ENCODE measurements at regions not wholly inside any gene's neighbourhood (a gene's known extent, or its start where the extent isn't known, plus 50 kb on each side); places are given as distances from the start of the nearest gene placed in this dataset.

DNA sequence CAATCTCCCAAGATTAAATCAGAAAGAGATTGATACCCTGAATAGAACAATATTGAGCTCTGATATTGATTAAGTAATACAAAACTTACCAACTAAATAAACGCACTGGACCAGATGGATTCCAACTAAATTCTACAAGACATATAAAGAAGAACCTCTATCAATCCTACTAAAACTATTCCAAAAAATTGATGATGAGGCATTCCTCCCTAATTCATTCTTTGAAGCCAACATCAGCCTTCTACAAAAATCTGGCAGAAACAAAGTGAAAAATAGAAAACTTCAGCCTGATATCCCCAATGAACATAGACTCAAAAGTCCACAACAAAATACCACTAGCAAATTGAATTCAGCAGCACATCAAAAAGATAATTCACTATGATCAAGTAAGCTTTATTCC lies 695.5 kb downstream of the NYAP2 start:
- H3K27me3 ChIP-seq (ENCODE audit: insufficient read depth, poor library complexity, severe bottlenecking): no peaks in the 10 kb centered on the region

DNA sequence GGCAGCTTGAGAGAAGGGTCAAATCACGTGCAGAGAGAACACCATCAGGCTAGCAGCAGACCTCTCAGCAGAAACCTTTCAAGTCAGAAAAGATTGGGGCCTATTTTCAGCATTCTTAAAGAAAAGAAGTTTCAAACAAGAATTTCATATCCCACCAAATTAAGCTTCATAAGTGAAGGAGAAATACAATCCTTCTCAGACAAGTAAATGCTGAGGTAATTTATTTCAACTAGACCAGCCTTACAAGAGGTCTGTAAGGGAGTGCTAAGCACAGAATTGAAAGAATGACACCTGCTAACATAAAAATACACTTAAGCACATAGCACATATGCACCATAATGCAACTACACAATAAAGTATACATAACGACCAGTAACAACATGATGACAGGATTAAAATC lies 693.9 kb downstream of the NYAP2 start:
- H3K27ac ChIP-seq (replicated peaks): no peak overlapping the region
- no peaks in the 10 kb centered on the region for H3K27me3 ChIP-seq (ENCODE audit: insufficient read depth, poor library complexity, severe bottlenecking)
- H3K4me3 ChIP-seq (replicated peaks; ENCODE audit: insufficient read depth, low read length): no peak overlapping the region
- TF ChIP-seq SPI1 (IDR thresholded peaks at IDR 0.05; ENCODE audit: borderline replicate concordance, low read depth) (no peak), REST (IDR thresholded peaks at IDR 0.05; ENCODE audit: insufficient replicate concordance, low read depth) (no peak), GABPA (IDR thresholded peaks at IDR 0.05; ENCODE audit: low read depth) (no peak), POLR2AphosphoS5 (IDR thresholded peaks at IDR 0.05; ENCODE audit: low read depth) (no peak)
- TF ChIP-seq, protein P1, sequence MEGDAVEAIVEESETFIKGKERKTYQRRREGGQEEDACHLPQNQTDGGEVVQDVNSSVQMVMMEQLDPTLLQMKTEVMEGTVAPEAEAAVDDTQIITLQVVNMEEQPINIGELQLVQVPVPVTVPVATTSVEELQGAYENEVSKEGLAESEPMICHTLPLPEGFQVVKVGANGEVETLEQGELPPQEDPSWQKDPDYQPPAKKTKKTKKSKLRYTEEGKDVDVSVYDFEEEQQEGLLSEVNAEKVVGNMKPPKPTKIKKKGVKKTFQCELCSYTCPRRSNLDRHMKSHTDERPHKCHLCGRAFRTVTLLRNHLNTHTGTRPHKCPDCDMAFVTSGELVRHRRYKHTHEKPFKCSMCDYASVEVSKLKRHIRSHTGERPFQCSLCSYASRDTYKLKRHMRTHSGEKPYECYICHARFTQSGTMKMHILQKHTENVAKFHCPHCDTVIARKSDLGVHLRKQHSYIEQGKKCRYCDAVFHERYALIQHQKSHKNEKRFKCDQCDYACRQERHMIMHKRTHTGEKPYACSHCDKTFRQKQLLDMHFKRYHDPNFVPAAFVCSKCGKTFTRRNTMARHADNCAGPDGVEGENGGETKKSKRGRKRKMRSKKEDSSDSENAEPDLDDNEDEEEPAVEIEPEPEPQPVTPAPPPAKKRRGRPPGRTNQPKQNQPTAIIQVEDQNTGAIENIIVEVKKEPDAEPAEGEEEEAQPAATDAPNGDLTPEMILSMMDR (IDR thresholded peaks at IDR 0.05; ENCODE audit: insufficient read depth, low read length): no peak
- DNase-seq (ENCODE audit: low read depth in 1 of 2, low spot score in 1 of 2): no peak

More for the DNA sequence above, 695.5 kb downstream of the NYAP2 start:
- Histone ChIP-seq H3K4me3 (replicated peaks; ENCODE audit: insufficient read depth, low read length) (no peak overlapping the region), H3K27ac (replicated peaks) (no peak overlapping the region)
- TF ChIP-seq REST (IDR thresholded peaks at IDR 0.05; ENCODE audit: insufficient replicate concordance, low read depth): no peak
- TF ChIP-seq, protein P1 (IDR thresholded peaks at IDR 0.05; ENCODE audit: insufficient read depth, low read length): no peak
- no peak for DNase-seq (ENCODE audit: low read depth in 1 of 2, low spot score in 1 of 2)

DNA sequence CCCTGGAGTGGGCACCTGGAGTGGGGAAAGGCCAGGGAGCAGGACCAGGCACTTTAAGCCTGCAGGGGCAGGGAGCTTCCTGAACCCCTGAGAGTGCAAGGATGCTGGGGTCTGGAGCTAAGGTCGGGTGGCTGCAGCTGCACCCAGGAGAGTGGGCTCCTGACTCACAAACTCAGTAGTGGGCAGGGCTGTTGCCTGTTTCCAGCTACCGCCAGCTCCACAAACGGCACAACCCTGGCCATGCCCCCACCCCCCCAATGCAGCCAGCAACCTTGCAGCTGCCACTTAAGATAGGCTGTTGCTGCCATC lies 688.8 kb downstream of the NYAP2 start:
- Histone ChIP-seq H3K27me3 (ENCODE audit: insufficient read depth, poor library complexity, severe bottlenecking) (no peaks in the 10 kb centered on the region), H3K27ac (replicated peaks) (no peak overlapping the region), H3K4me3 (replicated peaks; ENCODE audit: insufficient read depth, low read length) (no peak overlapping the region)
- no peak for DNase-seq (ENCODE audit: low read depth in 1 of 2, low spot score in 1 of 2)
- TF ChIP-seq, protein P1 (IDR thresholded peaks at IDR 0.05; ENCODE audit: insufficient read depth, low read length): no peak
- no peak for TF ChIP-seq REST (IDR thresholded peaks at IDR 0.05; ENCODE audit: insufficient replicate concordance, low read depth)
- no peak for TF ChIP-seq GABPA (IDR thresholded peaks at IDR 0.05; ENCODE audit: low read depth)
- TF ChIP-seq POLR2AphosphoS5 (IDR thresholded peaks at IDR 0.05; ENCODE audit: low read depth): no peak
- no peak for TF ChIP-seq SPI1 (IDR thresholded peaks at IDR 0.05; ENCODE audit: borderline replicate concordance, low read depth)
